PFSK-1 (cell line): ENCODE measurements at regions not wholly inside any gene's neighbourhood (a gene's known extent, or its start where the extent isn't known, plus 50 kb on each side); places are given as distances from the start of the nearest gene placed in this dataset.

Source experiments
- POLR2AphosphoS5 ChIP-seq: IDR thresholded peaks from 2 replicates; pipeline ENCODE4 v1.6.1; 2012; ENCODE audit warnings: low read depth, mild to moderate bottlenecking, control low read depth, low read length, moderate library complexity
- REST ChIP-seq, 2 experiments: IDR thresholded peaks; 2 replicates each; pipeline versions ENCODE4 v1.6.1 to v1.8.0; 2011 to 2012; ENCODE audit warnings: low read depth in 2 of 2, low read length in 2 of 2, control low read depth in 1 of 2, inconsistent platforms in 1 of 2, mild to moderate bottlenecking in 1 of 2, moderate library complexity in 1 of 2; ENCODE audit not compliant: insufficient read depth in 1 of 2
- SIN3A ChIP-seq: IDR thresholded peaks from 2 replicates; pipeline ENCODE4 v1.6.1; 2012; ENCODE audit warnings: mild to moderate bottlenecking, low read length, moderate library complexity, borderline replicate concordance; ENCODE audit not compliant: insufficient read depth
- TAF1 ChIP-seq: IDR thresholded peaks from 2 replicates; pipeline ENCODE4 v1.6.1; 2012; ENCODE audit warnings: low read length, control low read depth, borderline replicate concordance; ENCODE audit not compliant: insufficient read depth

GRCh38 chr10:30756896-30757295, 127.3 kb upstream of the LYZL2 start:
- TF ChIP-seq SIN3A (no peak), REST (IDR thresholded peaks at IDR 0.05; ENCODE audit: insufficient read depth in 1 of 2, low read depth in 2 of 2, low read length in 2 of 2) (no peak), POLR2AphosphoS5 (no peak), TAF1 (no peak)
